ENCODE measurements at regions not wholly inside any gene's neighbourhood (a gene's known extent, or its start where the extent isn't known, plus 50 kb on each side); places are given as distances from the start of the nearest gene placed in this dataset.

- Mint-ChIP-seq H3K4me3 (no peak overlapping the region), H3K27me3 (no peaks in the 10 kb centered on the region), H3K27ac (no peak overlapping the region), H3K4me1 (no peaks in the 10 kb centered on the region), H3K9me3 (no peaks in the 10 kb centered on the region), H3K36me3 (peaks cover 4% of the 10 kb centered on the region)
Measured at GRCh38 chr17:77505181-77505639, 364.4 kb downstream of the SEC14L1 start.

DNA sequence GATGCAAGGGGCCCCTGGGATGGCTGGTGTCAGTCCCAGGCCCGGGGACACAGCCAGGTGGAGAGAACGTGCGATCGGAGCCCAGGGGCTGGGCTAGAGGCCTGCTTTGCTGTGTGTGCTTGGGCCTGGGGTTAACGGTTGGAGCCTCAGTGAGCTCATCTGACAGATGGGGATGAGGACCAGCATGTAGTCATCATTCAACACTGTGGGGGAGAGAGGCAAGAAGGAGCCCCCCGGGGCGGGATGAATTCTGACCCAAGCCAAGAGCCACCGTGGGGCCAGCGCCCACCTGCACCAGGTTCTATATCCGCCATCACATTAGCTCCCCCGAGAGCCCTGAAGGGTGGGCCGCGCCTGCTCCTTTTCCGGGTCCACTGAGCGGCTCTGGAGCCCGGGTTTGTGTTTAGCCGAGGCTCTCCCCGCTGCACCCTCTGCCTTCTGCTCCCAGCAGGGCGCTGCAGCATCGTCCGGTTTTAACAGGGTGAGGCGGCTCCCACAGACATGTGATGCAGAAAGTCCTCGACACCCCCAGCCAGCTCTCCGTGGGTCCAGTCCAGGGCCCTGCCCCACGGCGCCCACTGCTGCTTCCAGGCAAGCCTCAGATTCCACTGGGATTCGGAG lies 365.7 kb downstream of the SEC14L1 start:
- Mint-ChIP-seq H3K27ac (no peak overlapping the region), H3K9me3 (no peaks in the 10 kb centered on the region), H3K27me3 (no peaks in the 10 kb centered on the region), H3K4me3 (no peak overlapping the region), H3K36me3 (no peaks in the 10 kb centered on the region), H3K4me1 (no peaks in the 10 kb centered on the region)

DNA sequence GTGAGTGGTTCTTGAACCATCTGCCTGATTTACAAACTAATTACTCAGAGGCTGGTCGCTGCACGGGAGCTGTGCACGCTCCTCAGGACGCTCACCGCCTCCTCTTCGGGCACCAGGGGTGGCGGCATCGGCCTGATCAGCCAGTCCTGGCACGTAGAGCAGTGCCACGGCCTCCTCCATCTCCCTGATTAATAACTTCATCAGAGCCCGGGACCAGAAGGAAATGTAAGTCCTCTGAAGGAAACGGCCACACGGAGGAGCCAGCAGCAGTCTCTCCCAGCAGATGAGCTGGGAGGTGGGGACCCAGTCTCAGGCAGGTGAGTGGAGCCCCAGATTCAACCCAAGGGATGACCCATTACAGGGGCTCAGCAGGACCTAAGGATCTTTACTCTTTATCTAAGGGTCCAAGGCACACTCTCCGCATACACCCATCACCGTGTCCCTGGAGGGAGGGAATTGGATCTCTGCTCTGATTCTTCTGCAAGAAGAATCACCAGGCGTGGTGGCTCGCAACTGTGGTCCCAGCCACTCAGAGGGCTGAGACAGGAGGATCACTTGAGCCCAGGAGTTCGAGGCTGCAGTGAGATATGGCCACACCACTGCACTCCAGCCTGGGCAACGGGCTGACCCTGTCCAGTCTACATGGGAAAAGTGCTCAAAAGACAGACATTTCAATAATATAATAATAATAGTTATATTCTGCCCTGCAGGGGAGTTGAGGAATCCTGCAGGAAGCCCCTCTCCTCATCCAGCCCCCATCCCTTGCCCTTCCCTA lies 366.5 kb downstream of the SEC14L1 start:
- H3K4me1 Mint-ChIP-seq = no peaks in the 10 kb centered on the region
- H3K9me3 Mint-ChIP-seq = no peaks in the 10 kb centered on the region
- no peak overlapping the region for H3K27ac Mint-ChIP-seq
- H3K36me3 Mint-ChIP-seq = peaks cover 2% of the 10 kb centered on the region
- no peak overlapping the region for H3K4me3 Mint-ChIP-seq
- no peaks in the 10 kb centered on the region for H3K27me3 Mint-ChIP-seq

DNA sequence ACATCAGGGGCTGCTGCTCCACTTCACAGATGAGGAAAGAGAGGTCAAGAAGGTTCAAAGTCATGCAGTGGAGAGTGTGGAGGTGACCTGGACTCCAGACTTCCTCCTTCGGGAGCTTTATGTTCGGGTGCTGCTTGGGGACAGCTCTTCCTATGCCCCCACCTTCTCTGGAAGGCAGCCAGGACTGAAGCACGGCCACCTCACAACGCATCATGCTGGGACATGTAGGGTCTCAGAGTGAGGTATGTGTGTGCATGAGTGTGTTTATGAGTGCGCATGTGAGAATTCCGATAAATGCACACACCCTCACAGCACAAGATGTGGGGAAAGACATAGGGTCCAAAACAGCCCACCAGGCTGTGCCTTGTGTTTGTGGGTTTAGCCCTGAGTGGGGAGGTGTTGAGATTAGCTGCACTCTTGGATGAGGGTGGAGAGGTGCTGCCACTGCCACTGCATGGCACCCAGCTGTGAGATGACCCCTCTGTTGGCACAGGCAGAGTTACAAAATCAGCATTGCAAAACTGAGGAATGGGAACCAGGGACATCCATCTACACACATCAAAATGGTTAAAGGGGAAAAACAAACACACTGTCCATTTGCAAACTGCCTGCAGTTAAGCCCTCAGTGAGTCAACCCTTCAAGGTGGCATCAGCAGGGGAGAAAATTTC lies 367.4 kb downstream of the SEC14L1 start:
- H3K9me3 Mint-ChIP-seq = no peaks in the 10 kb centered on the region
- no peaks in the 10 kb centered on the region for H3K4me1 Mint-ChIP-seq
- H3K27ac Mint-ChIP-seq = no peak overlapping the region
- no peak overlapping the region for H3K4me3 Mint-ChIP-seq
- no peaks in the 10 kb centered on the region for H3K27me3 Mint-ChIP-seq
- peaks cover 2% of the 10 kb centered on the region for H3K36me3 Mint-ChIP-seq

DNA sequence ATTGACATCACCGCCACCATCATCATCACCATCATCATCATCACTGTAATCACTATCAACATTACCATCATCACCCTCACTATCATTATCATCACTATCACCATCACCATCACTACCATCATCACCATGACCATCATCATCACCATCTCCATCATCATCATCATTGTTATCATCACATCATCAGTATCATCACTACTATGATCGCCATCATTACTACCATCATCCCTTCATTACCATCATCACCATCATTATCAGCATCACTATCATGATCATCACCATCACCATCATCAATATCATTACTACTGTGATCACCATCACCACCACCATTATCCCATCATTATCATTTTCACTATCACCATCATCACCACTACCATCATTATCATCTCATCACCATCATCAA lies 368.3 kb downstream of the SEC14L1 start:
- H3K9me3 Mint-ChIP-seq = no peaks in the 10 kb centered on the region
- H3K36me3 Mint-ChIP-seq = peaks cover 2% of the 10 kb centered on the region
- no peak overlapping the region for H3K27ac Mint-ChIP-seq
- H3K27me3 Mint-ChIP-seq = no peaks in the 10 kb centered on the region
- H3K4me3 Mint-ChIP-seq = no peak overlapping the region
- H3K4me1 Mint-ChIP-seq = no peaks in the 10 kb centered on the region

DNA sequence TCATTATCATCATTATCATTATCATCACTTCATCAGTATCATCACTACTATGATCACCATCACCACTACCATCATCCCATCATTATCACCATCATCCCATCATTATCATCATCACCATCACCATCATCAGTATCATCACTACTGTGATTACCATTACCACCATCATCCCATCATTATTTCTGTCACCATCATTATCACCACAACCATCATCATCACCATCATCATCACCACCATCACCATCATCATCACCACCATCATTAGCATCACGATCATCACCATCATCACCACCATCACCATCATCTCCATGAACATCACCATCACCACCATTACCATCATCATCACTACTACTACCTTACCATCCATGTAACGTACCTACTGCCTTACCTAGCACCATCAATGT lies 368.8 kb downstream of the SEC14L1 start:
- Mint-ChIP-seq H3K9me3 (no peaks in the 10 kb centered on the region), H3K36me3 (peaks cover 2% of the 10 kb centered on the region), H3K27me3 (no peaks in the 10 kb centered on the region), H3K27ac (no peak overlapping the region), H3K4me1 (no peaks in the 10 kb centered on the region), H3K4me3 (no peak overlapping the region)

DNA sequence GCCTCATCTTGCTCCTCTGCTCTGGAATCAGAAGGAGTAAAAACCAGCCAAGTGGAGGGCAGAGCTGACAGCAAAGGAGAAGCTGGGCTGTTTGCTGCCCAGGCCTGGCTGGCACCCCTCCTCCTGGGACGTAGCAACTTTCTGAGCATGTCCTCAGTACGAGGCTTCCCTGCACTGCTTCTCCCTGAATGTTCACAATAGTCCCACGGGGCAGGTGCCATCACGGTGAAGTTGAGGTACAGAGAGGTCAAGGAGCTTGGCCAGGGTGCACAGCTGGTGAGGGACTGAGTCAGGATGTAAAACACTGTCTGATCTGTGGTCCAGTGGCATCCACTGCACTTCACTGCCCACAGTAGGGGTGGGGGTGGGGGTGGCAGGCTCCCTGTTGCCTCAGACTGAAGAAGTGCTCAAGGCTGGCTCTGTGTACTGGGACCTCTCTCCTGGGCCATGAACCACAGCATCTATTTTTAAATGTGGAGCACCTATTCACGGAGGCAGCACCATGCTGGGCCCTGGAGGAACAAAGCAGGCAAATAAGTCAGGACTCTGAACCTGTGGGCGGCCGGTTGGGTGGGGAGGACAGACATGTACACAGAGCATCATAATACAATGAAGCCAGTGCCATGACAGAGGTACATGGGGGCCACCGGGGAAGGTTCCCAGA lies 369.5 kb downstream of the SEC14L1 start:
- Mint-ChIP-seq H3K27ac (no peak overlapping the region), H3K36me3 (peaks cover 2% of the 10 kb centered on the region), H3K27me3 (no peaks in the 10 kb centered on the region), H3K9me3 (no peaks in the 10 kb centered on the region), H3K4me1 (no peaks in the 10 kb centered on the region), H3K4me3 (no peak overlapping the region)

DNA sequence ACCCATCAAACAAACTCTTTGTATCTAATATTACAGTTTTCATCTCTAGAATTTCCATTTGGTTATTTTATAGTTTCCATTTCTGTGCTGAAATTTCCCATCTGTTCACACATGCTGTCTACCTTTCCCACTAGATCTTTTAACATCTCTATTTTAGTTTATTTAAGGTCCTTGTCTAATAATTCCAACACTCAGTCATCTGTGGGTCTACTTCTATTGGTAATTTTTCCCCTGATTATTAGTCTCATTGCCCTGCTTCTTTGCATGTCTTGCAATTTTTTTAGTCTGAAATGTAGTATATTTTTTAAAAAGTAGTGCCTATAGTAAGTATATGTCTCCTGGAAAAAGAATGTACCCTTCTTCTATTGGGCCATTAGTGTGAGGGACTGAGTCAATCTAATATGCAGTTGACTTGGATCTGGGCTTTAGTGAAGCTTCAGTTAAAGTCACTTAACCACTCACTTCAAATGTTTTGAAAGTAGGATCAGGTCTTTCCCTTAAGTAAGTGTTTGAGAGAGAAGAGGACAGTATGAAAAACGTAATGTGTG lies 370.8 kb downstream of the SEC14L1 start:
- Mint-ChIP-seq H3K4me1 (no peaks in the 10 kb centered on the region), H3K27ac (no peak overlapping the region), H3K9me3 (no peaks in the 10 kb centered on the region)

DNA sequence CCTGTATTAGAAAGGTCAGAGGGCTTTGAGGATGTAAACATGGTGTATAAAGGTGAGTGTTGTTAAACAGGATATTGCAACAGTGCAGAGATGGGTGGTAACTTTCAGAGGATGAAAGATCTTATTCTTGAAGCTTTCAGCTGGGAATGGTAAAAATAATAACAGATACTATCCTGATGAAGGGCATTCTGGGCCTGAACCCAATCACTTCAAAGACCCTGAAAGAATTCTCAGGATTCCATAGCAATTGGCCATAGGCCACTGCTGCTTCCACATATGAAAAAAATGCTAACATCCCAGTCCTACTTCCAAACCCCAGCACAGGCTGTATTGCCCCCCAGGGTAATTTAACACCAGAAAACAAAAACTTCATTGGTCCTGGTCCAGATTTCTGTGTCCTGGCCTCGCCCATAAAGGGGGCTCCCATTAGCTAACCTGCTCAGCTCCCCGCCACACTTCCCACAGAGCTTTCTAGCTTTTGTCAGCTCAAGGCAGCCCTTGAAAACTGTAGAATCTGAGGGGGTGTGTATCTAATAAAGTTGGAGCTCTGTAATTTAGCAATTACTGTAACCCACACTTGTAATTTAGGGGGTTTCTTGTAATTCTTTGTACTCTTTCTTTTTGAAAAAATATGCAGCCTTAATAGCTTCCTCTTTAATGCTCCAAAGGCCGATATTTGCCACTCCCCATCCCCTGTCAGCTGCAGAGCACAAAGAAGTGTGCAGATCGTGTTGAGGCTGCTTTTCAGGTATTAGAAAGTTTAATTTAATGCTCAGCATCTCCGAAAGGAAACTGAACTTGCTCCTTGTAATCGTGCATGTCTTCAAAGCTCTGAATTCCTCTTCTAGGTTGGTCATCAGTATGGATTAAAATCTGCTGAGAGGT lies 371.5 kb downstream of the SEC14L1 start:
- H3K36me3 Mint-ChIP-seq = peaks cover 2% of the 10 kb centered on the region
- no peak overlapping the region for H3K27ac Mint-ChIP-seq
- H3K9me3 Mint-ChIP-seq = no peaks in the 10 kb centered on the region
- H3K4me1 Mint-ChIP-seq = no peaks in the 10 kb centered on the region
- no peak overlapping the region for H3K4me3 Mint-ChIP-seq
- H3K27me3 Mint-ChIP-seq = no peaks in the 10 kb centered on the region

More for the DNA sequence above, 370.8 kb downstream of the SEC14L1 start:
- peaks cover 2% of the 10 kb centered on the region for H3K36me3 Mint-ChIP-seq
- no peaks in the 10 kb centered on the region for H3K27me3 Mint-ChIP-seq
- H3K4me3 Mint-ChIP-seq = no peak overlapping the region

DNA sequence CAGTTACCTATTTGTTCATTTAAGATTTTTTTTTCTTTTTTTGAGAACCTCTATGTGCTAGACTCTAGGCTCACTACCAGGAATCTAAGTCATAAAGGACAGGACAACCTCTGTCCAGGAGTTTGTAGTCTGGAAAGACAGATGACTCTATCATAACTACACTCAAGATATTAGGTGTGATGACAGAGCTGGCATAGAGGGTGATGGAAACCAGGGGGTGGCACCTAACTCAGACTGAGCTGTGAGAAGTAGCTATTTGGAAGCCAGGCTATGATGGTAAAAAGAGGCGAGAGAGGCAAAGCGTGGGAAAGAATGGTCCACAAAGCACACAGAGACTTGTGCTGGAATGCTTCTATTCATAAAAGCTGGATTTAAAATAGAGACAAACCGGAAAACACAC lies 372.3 kb downstream of the SEC14L1 start:
- Mint-ChIP-seq H3K36me3 (peaks cover 2% of the 10 kb centered on the region), H3K4me3 (no peak overlapping the region), H3K27ac (no peak overlapping the region), H3K4me1 (no peaks in the 10 kb centered on the region), H3K9me3 (no peaks in the 10 kb centered on the region), H3K27me3 (no peaks in the 10 kb centered on the region)

- Mint-ChIP-seq H3K36me3 (peaks cover 2% of the 10 kb centered on the region), H3K27me3 (no peaks in the 10 kb centered on the region), H3K27ac (no peak overlapping the region), H3K9me3 (no peaks in the 10 kb centered on the region), H3K4me3 (no peak overlapping the region), H3K4me1 (no peaks in the 10 kb centered on the region)
Measured at GRCh38 chr17:77515227-77515626, 374.5 kb downstream of the SEC14L1 start.

- Mint-ChIP-seq H3K4me1 (no peaks in the 10 kb centered on the region), H3K27ac (no peak overlapping the region), H3K27me3 (no peaks in the 10 kb centered on the region), H3K9me3 (no peaks in the 10 kb centered on the region), H3K36me3 (peaks cover under 1% of the 10 kb centered on the region), H3K4me3 (no peak overlapping the region)
Measured at GRCh38 chr17:77516902-77517301, 376.1 kb downstream of the SEC14L1 start.

GRCh38 chr17:77521076-77521475 lies 380.3 kb downstream of the SEC14L1 start:
- Mint-ChIP-seq H3K36me3 (no peaks in the 10 kb centered on the region), H3K4me1 (no peaks in the 10 kb centered on the region), H3K27ac (no peak overlapping the region), H3K27me3 (no peaks in the 10 kb centered on the region), H3K9me3 (no peaks in the 10 kb centered on the region), H3K4me3 (no peak overlapping the region)

DNA sequence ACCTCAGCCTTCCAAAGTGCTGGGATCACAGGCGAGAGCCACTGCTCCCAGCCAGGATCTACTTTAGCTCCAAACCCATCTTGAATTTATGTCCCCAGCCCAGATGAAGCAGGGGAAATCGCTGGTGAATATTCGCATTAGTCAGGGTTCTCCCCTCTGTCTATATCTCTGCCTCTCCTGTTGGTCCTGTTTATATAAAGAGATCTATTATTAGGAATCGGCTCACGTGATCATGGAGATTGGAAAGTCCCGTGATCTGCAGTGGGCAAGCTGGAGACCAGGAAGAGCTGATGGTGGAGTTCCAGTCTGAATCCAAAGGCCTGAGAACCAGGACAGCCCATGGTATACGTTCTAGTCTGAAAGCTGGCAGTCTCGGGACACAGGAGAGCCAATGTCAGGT lies 382.8 kb downstream of the SEC14L1 start:
- H3K9me3 Mint-ChIP-seq = no peaks in the 10 kb centered on the region
- H3K27me3 Mint-ChIP-seq = peaks cover 1% of the 10 kb centered on the region
- no peaks in the 10 kb centered on the region for H3K4me1 Mint-ChIP-seq
- H3K36me3 Mint-ChIP-seq = no peaks in the 10 kb centered on the region
- H3K27ac Mint-ChIP-seq = no peak overlapping the region
- no peak overlapping the region for H3K4me3 Mint-ChIP-seq

DNA sequence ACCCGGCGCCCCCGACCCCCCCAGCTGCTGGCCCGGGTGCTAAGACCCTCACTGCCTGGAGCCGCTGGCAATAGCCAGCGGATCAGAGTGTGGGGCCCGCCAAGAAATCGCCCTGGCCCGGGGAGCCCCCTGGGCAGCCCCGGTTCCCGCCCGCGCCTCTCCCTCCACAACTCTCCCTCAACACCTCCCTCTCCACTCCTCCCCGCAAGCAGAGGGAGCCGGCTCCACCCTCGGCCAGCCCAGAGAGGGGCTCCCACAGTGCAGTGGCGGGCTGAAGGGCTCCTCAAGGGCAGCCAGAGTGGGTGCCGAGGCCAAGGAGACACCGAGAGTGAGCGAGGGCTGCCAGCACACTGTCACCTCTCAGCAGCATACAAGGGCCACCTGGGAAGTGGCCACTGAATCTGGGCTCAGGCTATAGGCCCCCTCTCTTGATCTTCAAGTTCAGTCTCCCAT lies 385.5 kb downstream of the SEC14L1 start:
- Mint-ChIP-seq H3K4me1 (no peaks in the 10 kb centered on the region), H3K9me3 (no peaks in the 10 kb centered on the region), H3K4me3 (no peak overlapping the region), H3K27ac (no peak overlapping the region), H3K36me3 (no peaks in the 10 kb centered on the region), H3K27me3 (peaks cover 3% of the 10 kb centered on the region)

All from activated naive CD4-positive, alpha-beta T cell treated with anti-CD3 and anti-CD28 coated beads, Interleukin-2, amount 50 U/mL, for 24 hours (primary cell).